HepG2 (cell line): ENCODE measurements at regions not wholly inside any gene's neighbourhood (a gene's known extent, or its start where the extent isn't known, plus 50 kb on each side); places are given as distances from the start of the nearest gene placed in this dataset.

Experiments used
- ATAC-seq: fragments of 200-7000 bp; cut with Tn5 transposase; 3 replicates; pipeline ENCODE4 v1.9.1; 2020; ENCODE audit warnings: mild to moderate bottlenecking, moderate library complexity
- BruUV-seq: library from RNA; stranded (reverse); fragments of 400-500 nt; replicated peaks from 2 replicates; lab custom pipeline; 2021; lab: Mats Ljungman, UMichigan
- CTCF ChIA-PET: fragments of 300-600 bp; formaldehyde crosslinking; extraction: SDS; loops from one replicate; lab custom pipeline; 2021; ENCODE audit warnings: low total read pairs, inconsistent platforms, low intra/inter-chr PET ratio; lab: Yijun Ruan, JAX
- POLR2A ChIA-PET: fragments of 350-600 bp; sonication (Branson Sonifier 250); formaldehyde crosslinking; loops from one replicate; lab custom pipeline; 2020; ENCODE audit warnings: antibody characterized with exemption, inconsistent platforms; lab: Yijun Ruan, JAX
- DNase-seq: peaks from one replicate; pipeline ENCODE4 v3.0.0-alpha.2; 2015; ENCODE audit warnings: low spot score
- FAIRE-seq: peaks from 3 replicates; lab custom pipeline; 2011; peaks lifted over from hg19 to GRCh38; lab: Jason Lieb, UNC
- H2AFZ ChIP-seq: one replicate; pipeline ENCODE4 v1.6.1; 2011; ENCODE audit warnings: low read length, inconsistent platforms
- H3K27ac ChIP-seq: fragments of 300-600 bp; 3 replicates; pipeline ENCODE4 v1.8.0; 2011; ENCODE audit warnings: mixed run types, mild to moderate bottlenecking, mixed read lengths, low read length, inconsistent platforms; ENCODE audit not compliant: insufficient read depth; ENCODE audit errors: extremely low read length
- H3K27me3 ChIP-seq, 2 experiments: fragments of 200-600 bp in 1 of 2; 2 replicates in 1 of 2; 3 replicates in 1 of 2; pipeline versions ENCODE4 v1.6.0 to v1.8.0; 2011; ENCODE audit warnings: low read length in 2 of 2, mild to moderate bottlenecking in 2 of 2, moderate library complexity in 2 of 2, inconsistent platforms in 1 of 2; ENCODE audit not compliant: insufficient read depth in 2 of 2, control insufficient read depth in 1 of 2
- H3K36me3 ChIP-seq, 2 experiments: fragments of 200-600 bp in 1 of 2; replicated peaks in 1 of 2; 2 replicates in 1 of 2; 3 replicates in 1 of 2; pipeline versions ENCODE4 v1.5.1 to v1.8.0; 2011; ENCODE audit warnings: low read length in 2 of 2, inconsistent platforms in 1 of 2; ENCODE audit not compliant: insufficient read depth in 2 of 2, control insufficient read depth in 1 of 2
- H3K4me1 ChIP-seq: 2 replicates; pipeline ENCODE4 v1.5.1; 2012; ENCODE audit warnings: low read length, inconsistent platforms; ENCODE audit not compliant: insufficient read depth
- H3K4me2 ChIP-seq: 2 replicates; pipeline ENCODE4 v1.6.0; 2011; ENCODE audit warnings: low read depth, low read length, inconsistent platforms
- H3K4me3 ChIP-seq, 3 experiments: fragments of 200-600 bp in 1 of 3; sonication (generic), shearing (Covaris generic) in 1 of 3; replicated peaks in 1 of 3; 2 replicates each; pipeline ENCODE4 v1.5.1; 2011 to 2016; ENCODE audit warnings: low read length in 3 of 3, inconsistent platforms in 2 of 3, low read depth in 2 of 3, mild to moderate bottlenecking in 2 of 3, control low read depth in 1 of 3, mixed read lengths in 1 of 3; ENCODE audit not compliant: insufficient read depth in 1 of 3
- H3K79me2 ChIP-seq: one replicate; pipeline ENCODE4 v1.6.1; 2011; ENCODE audit warnings: low read length, inconsistent platforms; ENCODE audit not compliant: insufficient read depth
- H3K9ac ChIP-seq: 2 replicates; pipeline ENCODE4 v1.6.0; 2011; ENCODE audit warnings: mild to moderate bottlenecking, low read depth, low read length, inconsistent platforms; ENCODE audit not compliant: insufficient read depth
- H3K9me3 ChIP-seq: 2 replicates; pipeline ENCODE4 v1.5.1; 2012; ENCODE audit warnings: mild to moderate bottlenecking, low read length
- H4K20me1 ChIP-seq: 2 replicates; pipeline ENCODE4 v1.6.0; 2011; ENCODE audit warnings: inconsistent platforms, mild to moderate bottlenecking, low read length, moderate library complexity; ENCODE audit not compliant: insufficient read depth
- BRF2 ChIP-seq: sonication (generic); formaldehyde crosslinking; IDR thresholded peaks from 2 replicates; pipeline ENCODE4 v1.8.1; 2022; ENCODE audit warnings: mild to moderate bottlenecking, missing genetic modification reagents
- ERF ChIP-seq: IDR thresholded peaks from 2 replicates; pipeline ENCODE4 v1.6.1; 2018; ENCODE audit warnings: missing biosample characterization, missing genetic modification reagents
- KLF11 ChIP-seq: IDR thresholded peaks from 2 replicates; pipeline ENCODE4 v1.6.1; 2016; ENCODE audit warnings: missing compliant biosample characterization
- KLF13 ChIP-seq: sonication (generic); formaldehyde crosslinking; IDR thresholded peaks from 2 replicates; pipeline ENCODE4 v1.4.0; 2020; ENCODE audit warnings: mild to moderate bottlenecking, missing genetic modification reagents
- NKX3-1 ChIP-seq: sonication (generic); formaldehyde crosslinking; IDR thresholded peaks from 2 replicates; pipeline ENCODE4 v1.5.0; 2020; ENCODE audit warnings: missing genetic modification reagents
- SAFB2 ChIP-seq: sonication (generic); formaldehyde crosslinking; IDR thresholded peaks from 2 replicates; pipeline ENCODE4 v1.5.1; 2020; ENCODE audit warnings: missing genetic modification reagents, low read depth, mild to moderate bottlenecking, borderline replicate concordance
- SRF ChIP-seq: IDR thresholded peaks from 2 replicates; pipeline ENCODE4 v1.6.1; 2011; ENCODE audit warnings: mild to moderate bottlenecking, low read depth, low read length, moderate library complexity
- STAG1 ChIP-seq: sonication (generic); formaldehyde crosslinking; IDR thresholded peaks from 2 replicates; pipeline ENCODE4 v1.4.0; 2020; ENCODE audit warnings: missing genetic modification reagents
- ZNF451 ChIP-seq: sonication (generic); formaldehyde crosslinking; IDR thresholded peaks from 2 replicates; pipeline ENCODE4 v1.5.0; 2020; ENCODE audit warnings: mild to moderate bottlenecking, missing genetic modification reagents
- ZNF556 ChIP-seq: sonication (generic); formaldehyde crosslinking; IDR thresholded peaks from 2 replicates; pipeline ENCODE4 v1.4.0; 2020; ENCODE audit warnings: mild to moderate bottlenecking, missing genetic modification reagents, borderline replicate concordance
- ZNF768 ChIP-seq: sonication (generic); formaldehyde crosslinking; IDR thresholded peaks from 2 replicates; pipeline ENCODE4 v1.4.0; 2020; ENCODE audit warnings: missing genetic modification reagents
- ZSCAN25 ChIP-seq: sonication (generic); formaldehyde crosslinking; IDR thresholded peaks from 2 replicates; pipeline ENCODE4 v1.8.0; 2022; ENCODE audit warnings: mild to moderate bottlenecking, missing genetic modification reagents
- WGBS: methylation state at CpG from one replicate; pipeline ENCODE4 v1.1.6; 2017; ENCODE audit warnings: low lambda C conversion rate; 5-methylcytosine and 5-hydroxymethylcytosine counted together
- in situ Hi-C: cut with HindIII; loops from 2 replicates; pipeline ENCODE4 v1.10.0; 2017; ENCODE audit warnings: low pct_unique_long_range_greater_than_20kb; ENCODE audit not compliant: extremely low pct_ligation_motif_present
- intact Hi-C: fragments of 100-400 bp; cut with micrococcal nuclease; formaldehyde crosslinking; loops from one replicate; pipeline ENCODE4 v1.10.0; 2022; ENCODE audit not compliant: unreplicated experiment
- TF ChIP-seq, protein P1 (sequence below): sonication (generic); formaldehyde crosslinking; IDR thresholded peaks from 2 replicates; pipeline ENCODE4 v1.8.1; 2023; ENCODE audit warnings: mild to moderate bottlenecking, missing genetic modification reagents, borderline replicate concordance
- TF ChIP-seq, protein P2 (sequence below): IDR thresholded peaks from 2 replicates; pipeline ENCODE4 v1.6.1; 2016; ENCODE audit warnings: low read depth, missing genetic modification reagents, missing compliant biosample characterization

DNA sequence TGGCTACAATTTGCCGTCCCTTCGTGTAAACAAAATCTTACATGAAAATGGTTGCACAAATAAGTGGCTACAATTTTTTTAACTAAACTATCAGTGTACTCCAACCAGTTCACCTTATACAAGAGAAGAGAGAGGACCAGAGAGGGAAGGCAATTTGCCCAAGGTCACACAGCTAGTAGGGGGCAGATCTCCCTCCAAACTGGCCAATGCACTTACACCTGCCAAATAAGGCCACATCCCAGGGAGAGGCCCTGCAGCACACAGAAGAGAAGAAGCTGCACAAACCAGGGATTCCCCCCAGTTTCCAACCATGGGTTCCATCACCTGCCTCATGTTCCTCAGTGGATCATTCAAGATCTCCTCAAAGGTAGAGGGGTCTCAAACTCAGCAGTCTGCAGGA is 349.9 kb downstream of the SOX9 start:
- H4K20me1 ChIP-seq = no peaks in the 10 kb centered on the region
- DNase-seq = no peak
- intact Hi-C loops (no loop called here), in situ Hi-C loops (no loop called here)
- H3K27me3 ChIP-seq = no peaks in the 10 kb centered on the region
- peaks cover 0 to 2% of the 10 kb centered on the region in 2 experiments; a peak in 2 of 5 replicates for H3K36me3 ChIP-seq
- H3K4me1 ChIP-seq = peaks cover 87% of the 10 kb centered on the region
- WGBS = 97% methylated on average over 2 of the region's 2 CpGs
- no TSS peak for BruUV-seq
- no peaks in the 10 kb centered on the region for H3K9me3 ChIP-seq
- no peak overlapping the region for H3K27ac ChIP-seq
- H2AFZ ChIP-seq = no peak overlapping the region
- ChIA-PET POLR2A (interaction anchor here (1.0 kb wide), 1 partner anchor 122 kb away, joined by 3 read pairs; no protein-coding TSS in a partner anchor), CTCF (no interaction called here)
- no peak overlapping the region for H3K4me3 ChIP-seq
- H3K4me2 ChIP-seq = no peak overlapping the region
- no peak overlapping the region for H3K9ac ChIP-seq
- no peak for ATAC-seq
- H3K79me2 ChIP-seq = peaks cover 91% of the 10 kb centered on the region
- TF ChIP-seq ZNF768 (CRISPR knock-in tag) (peak; percentile 96), SRF (peak; percentile 13; the same call in 1 of the 2 replicates), STAG1 (CRISPR knock-in tag) (no peak)
- no peak for FAIRE-seq

DNA sequence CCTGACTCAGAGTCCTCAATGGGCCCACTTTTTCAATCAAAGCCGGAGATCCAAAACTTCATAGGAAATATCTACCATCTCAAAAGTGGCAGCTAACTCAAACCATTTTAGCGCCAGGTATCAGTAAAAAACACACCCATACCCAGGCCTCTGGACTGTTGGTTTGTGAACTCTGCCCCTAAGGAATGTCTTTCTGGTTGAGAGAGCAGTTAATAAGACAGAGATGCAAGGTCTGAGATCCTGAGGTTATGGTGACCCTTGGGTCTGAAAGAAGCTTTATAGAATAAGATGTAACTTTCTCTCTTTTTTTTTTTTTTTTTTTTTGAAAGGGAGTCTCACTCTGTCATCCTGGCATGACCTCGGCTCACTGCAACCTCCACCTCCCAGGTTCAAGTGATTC is 350.5 kb downstream of the SOX9 start:
- Histone ChIP-seq H4K20me1 (no peaks in the 10 kb centered on the region), H3K9ac (no peak overlapping the region), H2AFZ (no peak overlapping the region), H3K36me3 (peaks cover 0 to 2% of the 10 kb centered on the region in 2 experiments; a peak in 3 of 5 replicates), H3K9me3 (no peaks in the 10 kb centered on the region), H3K4me2 (no peak overlapping the region), H3K79me2 (peaks cover 91% of the 10 kb centered on the region), H3K27me3 (no peaks in the 10 kb centered on the region), H3K27ac (no peak overlapping the region), H3K4me1 (peaks cover 87% of the 10 kb centered on the region), H3K4me3 (no peak overlapping the region)
- POLR2A ChIA-PET = interaction anchor here (1.0 to 1.2 kb wide), 2 partner anchors 122 to 351 kb away, joined by 3 read pairs; partner anchors contain the start of gene SOX9
- in situ Hi-C loops = no loop called here
- intact Hi-C loops = no loop called here
- FAIRE-seq (no peak), DNase-seq (no peak), ATAC-seq (no peak)
- no TSS peak for BruUV-seq
- 100% methylated on average over 3 of the region's 3 CpGs for WGBS
- CTCF ChIA-PET = no interaction called here
- TF ChIP-seq BRF2 (CRISPR knock-in tag) = no peak
- no peak for TF ChIP-seq ERF (CRISPR knock-in tag)
- no peak for TF ChIP-seq ZNF451 (CRISPR knock-in tag)
- TF ChIP-seq, protein P1, sequence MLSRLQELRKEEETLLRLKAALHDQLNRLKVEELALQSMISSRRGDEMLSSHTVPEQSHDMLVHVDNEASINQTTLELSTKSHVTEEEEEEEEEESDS = no peak
- TF ChIP-seq NKX3-1 (CRISPR knock-in tag) = no peak
- TF ChIP-seq, protein P2, sequence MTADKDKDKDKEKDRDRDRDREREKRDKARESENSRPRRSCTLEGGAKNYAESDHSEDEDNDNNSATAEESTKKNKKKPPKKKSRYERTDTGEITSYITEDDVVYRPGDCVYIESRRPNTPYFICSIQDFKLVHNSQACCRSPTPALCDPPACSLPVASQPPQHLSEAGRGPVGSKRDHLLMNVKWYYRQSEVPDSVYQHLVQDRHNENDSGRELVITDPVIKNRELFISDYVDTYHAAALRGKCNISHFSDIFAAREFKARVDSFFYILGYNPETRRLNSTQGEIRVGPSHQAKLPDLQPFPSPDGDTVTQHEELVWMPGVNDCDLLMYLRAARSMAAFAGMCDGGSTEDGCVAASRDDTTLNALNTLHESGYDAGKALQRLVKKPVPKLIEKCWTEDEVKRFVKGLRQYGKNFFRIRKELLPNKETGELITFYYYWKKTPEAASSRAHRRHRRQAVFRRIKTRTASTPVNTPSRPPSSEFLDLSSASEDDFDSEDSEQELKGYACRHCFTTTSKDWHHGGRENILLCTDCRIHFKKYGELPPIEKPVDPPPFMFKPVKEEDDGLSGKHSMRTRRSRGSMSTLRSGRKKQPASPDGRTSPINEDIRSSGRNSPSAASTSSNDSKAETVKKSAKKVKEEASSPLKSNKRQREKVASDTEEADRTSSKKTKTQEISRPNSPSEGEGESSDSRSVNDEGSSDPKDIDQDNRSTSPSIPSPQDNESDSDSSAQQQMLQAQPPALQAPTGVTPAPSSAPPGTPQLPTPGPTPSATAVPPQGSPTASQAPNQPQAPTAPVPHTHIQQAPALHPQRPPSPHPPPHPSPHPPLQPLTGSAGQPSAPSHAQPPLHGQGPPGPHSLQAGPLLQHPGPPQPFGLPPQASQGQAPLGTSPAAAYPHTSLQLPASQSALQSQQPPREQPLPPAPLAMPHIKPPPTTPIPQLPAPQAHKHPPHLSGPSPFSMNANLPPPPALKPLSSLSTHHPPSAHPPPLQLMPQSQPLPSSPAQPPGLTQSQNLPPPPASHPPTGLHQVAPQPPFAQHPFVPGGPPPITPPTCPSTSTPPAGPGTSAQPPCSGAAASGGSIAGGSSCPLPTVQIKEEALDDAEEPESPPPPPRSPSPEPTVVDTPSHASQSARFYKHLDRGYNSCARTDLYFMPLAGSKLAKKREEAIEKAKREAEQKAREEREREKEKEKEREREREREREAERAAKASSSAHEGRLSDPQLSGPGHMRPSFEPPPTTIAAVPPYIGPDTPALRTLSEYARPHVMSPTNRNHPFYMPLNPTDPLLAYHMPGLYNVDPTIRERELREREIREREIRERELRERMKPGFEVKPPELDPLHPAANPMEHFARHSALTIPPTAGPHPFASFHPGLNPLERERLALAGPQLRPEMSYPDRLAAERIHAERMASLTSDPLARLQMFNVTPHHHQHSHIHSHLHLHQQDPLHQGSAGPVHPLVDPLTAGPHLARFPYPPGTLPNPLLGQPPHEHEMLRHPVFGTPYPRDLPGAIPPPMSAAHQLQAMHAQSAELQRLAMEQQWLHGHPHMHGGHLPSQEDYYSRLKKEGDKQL (CRISPR knock-in tag) = no peak
- no peak for TF ChIP-seq KLF11 (CRISPR knock-in tag)
- TF ChIP-seq ZNF556 = no peak
- TF ChIP-seq ZSCAN25 (CRISPR knock-in tag) = no peak
- TF ChIP-seq KLF13 (CRISPR knock-in tag) = no peak
- TF ChIP-seq SAFB2 (CRISPR knock-in tag) = no peak
